ENCODE measurements at regions not wholly inside any gene's neighbourhood (a gene's known extent, or its start where the extent isn't known, plus 50 kb on each side); places are given as distances from the start of the nearest gene placed in this dataset.

- peak overlapping the region; percentile 36 for H3K27ac Mint-ChIP-seq
- H3K27me3 Mint-ChIP-seq (ENCODE audit: insufficient read depth), result peaks cover 5% of the 10 kb centered on the region
- H3K4me3 Mint-ChIP-seq, result no peak overlapping the region
- no peaks in the 10 kb centered on the region for H3K36me3 Mint-ChIP-seq (ENCODE audit: low read depth)
- Histone ChIP-seq H3K27me3 (ENCODE audit: control insufficient read depth, insufficient read depth, low read length, poor library complexity, severe bottlenecking) (no peaks in the 10 kb centered on the region), H3K36me3 (ENCODE audit: control insufficient read depth, insufficient read depth, low read length) (no peaks in the 10 kb centered on the region), H3K4me3 (ENCODE audit: low read length) (no peak overlapping the region), H3K9me3 (ENCODE audit: control insufficient read depth, low read length) (no peaks in the 10 kb centered on the region), H3K27ac (ENCODE audit: low read depth, low read length) (no peak overlapping the region), H3K4me1 (ENCODE audit: control insufficient read depth, insufficient read depth, low read length) (peaks cover 8% of the 10 kb centered on the region), H3K9ac (ENCODE audit: extremely low read depth, low read length, poor library complexity, severe bottlenecking) (no peak overlapping the region)
- H3K4me1 Mint-ChIP-seq, result peaks cover 28% of the 10 kb centered on the region
- TF ChIP-seq, protein P1, sequence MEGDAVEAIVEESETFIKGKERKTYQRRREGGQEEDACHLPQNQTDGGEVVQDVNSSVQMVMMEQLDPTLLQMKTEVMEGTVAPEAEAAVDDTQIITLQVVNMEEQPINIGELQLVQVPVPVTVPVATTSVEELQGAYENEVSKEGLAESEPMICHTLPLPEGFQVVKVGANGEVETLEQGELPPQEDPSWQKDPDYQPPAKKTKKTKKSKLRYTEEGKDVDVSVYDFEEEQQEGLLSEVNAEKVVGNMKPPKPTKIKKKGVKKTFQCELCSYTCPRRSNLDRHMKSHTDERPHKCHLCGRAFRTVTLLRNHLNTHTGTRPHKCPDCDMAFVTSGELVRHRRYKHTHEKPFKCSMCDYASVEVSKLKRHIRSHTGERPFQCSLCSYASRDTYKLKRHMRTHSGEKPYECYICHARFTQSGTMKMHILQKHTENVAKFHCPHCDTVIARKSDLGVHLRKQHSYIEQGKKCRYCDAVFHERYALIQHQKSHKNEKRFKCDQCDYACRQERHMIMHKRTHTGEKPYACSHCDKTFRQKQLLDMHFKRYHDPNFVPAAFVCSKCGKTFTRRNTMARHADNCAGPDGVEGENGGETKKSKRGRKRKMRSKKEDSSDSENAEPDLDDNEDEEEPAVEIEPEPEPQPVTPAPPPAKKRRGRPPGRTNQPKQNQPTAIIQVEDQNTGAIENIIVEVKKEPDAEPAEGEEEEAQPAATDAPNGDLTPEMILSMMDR (conservative IDR thresholded peaks at IDR 0.05), result no peak
- no peaks in the 10 kb centered on the region for H3K9me3 Mint-ChIP-seq
- 83 to 86% methylated on average over 4 to 6 of the region's 6 CpGs for WGBS, 2 experiments (ENCODE audit: insufficient coverage in 1 of 2, insufficient read length in 1 of 2)
- DNase-seq, result no peak
These were observed 222.2 kb downstream of the LY86 start for GRCh38 chr6:6810727-6811126.

- Mint-ChIP-seq H3K9me3 (no peaks in the 10 kb centered on the region), H3K27me3 (ENCODE audit: insufficient read depth) (peaks cover 5% of the 10 kb centered on the region), H3K36me3 (ENCODE audit: low read depth) (no peaks in the 10 kb centered on the region), H3K27ac (peak overlapping the region; percentile 89), H3K4me1 (peaks cover 28% of the 10 kb centered on the region), H3K4me3 (peak overlapping the region; percentile 15)
- H3K36me3 ChIP-seq (ENCODE audit: control insufficient read depth, insufficient read depth, low read length), result no peaks in the 10 kb centered on the region
- H3K9me3 ChIP-seq (ENCODE audit: control insufficient read depth, low read length), result no peaks in the 10 kb centered on the region
- TF ChIP-seq, protein P1 (conservative IDR thresholded peaks at IDR 0.05), result no peak
- peaks cover 8% of the 10 kb centered on the region for H3K4me1 ChIP-seq (ENCODE audit: control insufficient read depth, insufficient read depth, low read length)
- no peak overlapping the region for H3K27ac ChIP-seq (ENCODE audit: low read depth, low read length)
- H3K27me3 ChIP-seq (ENCODE audit: control insufficient read depth, insufficient read depth, low read length, poor library complexity, severe bottlenecking), result no peaks in the 10 kb centered on the region
- peak; percentile 83 for DNase-seq
- H3K9ac ChIP-seq (ENCODE audit: extremely low read depth, low read length, poor library complexity, severe bottlenecking), result no peak overlapping the region
- peak overlapping the region; percentile 42 for H3K4me3 ChIP-seq (ENCODE audit: low read length)
- 39 to 53% methylated on average over 6 to 16 of the region's 16 CpGs for WGBS, 2 experiments (ENCODE audit: insufficient coverage in 1 of 2, insufficient read length in 1 of 2)
These were observed 222.8 kb downstream of the LY86 start for GRCh38 chr6:6811128-6812009.

GRCh38 chr6:6812427-6812826, 223.9 kb downstream of the LY86 start:
- Histone ChIP-seq H3K27me3 (ENCODE audit: control insufficient read depth, insufficient read depth, low read length, poor library complexity, severe bottlenecking) (no peaks in the 10 kb centered on the region), H3K4me3 (ENCODE audit: low read length) (no peak overlapping the region), H3K36me3 (ENCODE audit: control insufficient read depth, insufficient read depth, low read length) (no peaks in the 10 kb centered on the region), H3K9me3 (ENCODE audit: control insufficient read depth, low read length) (no peaks in the 10 kb centered on the region), H3K9ac (ENCODE audit: extremely low read depth, low read length, poor library complexity, severe bottlenecking) (no peak overlapping the region), H3K27ac (ENCODE audit: low read depth, low read length) (no peak overlapping the region), H3K4me1 (ENCODE audit: control insufficient read depth, insufficient read depth, low read length) (peaks cover 5% of the 10 kb centered on the region)
- H3K4me1 Mint-ChIP-seq, result peaks cover 28% of the 10 kb centered on the region
- H3K27me3 Mint-ChIP-seq (ENCODE audit: insufficient read depth), result peaks cover 5% of the 10 kb centered on the region
- TF ChIP-seq, protein P1 (conservative IDR thresholded peaks at IDR 0.05), result no peak
- no peaks in the 10 kb centered on the region for H3K9me3 Mint-ChIP-seq
- H3K4me3 Mint-ChIP-seq, result no peak overlapping the region
- DNase-seq, result no peak
- H3K27ac Mint-ChIP-seq, result no peak overlapping the region
- no peaks in the 10 kb centered on the region for H3K36me3 Mint-ChIP-seq (ENCODE audit: low read depth)
- 95 to 100% methylated on average over 2 of the region's 2 CpGs for WGBS, 2 experiments (ENCODE audit: insufficient coverage in 1 of 2, insufficient read length in 1 of 2)
